HEK293 (cell line): ENCODE measurements at regions not wholly inside any gene's neighbourhood (a gene's known extent, or its start where the extent isn't known, plus 50 kb on each side); places are given as distances from the start of the nearest gene placed in this dataset.

Source experiments
- CTCF ChIA-PET: fragments of 350-600 bp; formaldehyde crosslinking; extraction: SDS; loops from one replicate; lab custom pipeline; 2021; ENCODE audit warnings: antibody characterized with exemption; lab: Yijun Ruan, JAX
- POLR2A ChIA-PET: fragments of 300-600 bp; formaldehyde crosslinking; extraction: SDS; loops from one replicate; lab custom pipeline; 2020; ENCODE audit warnings: antibody characterized with exemption, inconsistent platforms; lab: Yijun Ruan, JAX
- H3K27ac ChIP-seq: fragments of 200-500 bp; sonication (Bioruptor generic); 2 replicates; pipeline ENCODE4 v1.5.1; 2014; ENCODE audit warnings: low read depth, low read length, control low read depth, inconsistent platforms; ENCODE audit errors: extremely low read depth
- H3K36me3 ChIP-seq, 2 experiments: fragments of 200-500 bp in 1 of 2; sonication (Bioruptor generic) in 1 of 2; 1 replicate in 1 of 2; 2 replicates in 1 of 2; pipeline ENCODE4 v1.5.1; 2014 to 2017; ENCODE audit warnings: inconsistent platforms in 2 of 2, low read length in 2 of 2; ENCODE audit not compliant: control insufficient read depth in 2 of 2, insufficient read depth in 1 of 2
- H3K4me1 ChIP-seq: fragments of 200-500 bp; sonication (Bioruptor generic); 2 replicates; pipeline ENCODE4 v1.5.1; 2014; ENCODE audit warnings: mild to moderate bottlenecking, low read length, inconsistent platforms; ENCODE audit not compliant: control insufficient read depth, insufficient read depth
- H3K4me3 ChIP-seq: 2 replicates; pipeline ENCODE4 v1.5.1; 2011; ENCODE audit warnings: low read depth, mild to moderate bottlenecking, control low read depth, low read length, moderate library complexity
- H3K9me3 ChIP-seq: fragments of 200-500 bp; sonication (Bioruptor generic); 2 replicates; pipeline ENCODE4 v1.5.1; 2014; ENCODE audit warnings: low read depth, low read length, inconsistent platforms; ENCODE audit not compliant: control insufficient read depth, insufficient read depth
- BCL11A ChIP-seq: fragments of 450-650 bp; formaldehyde crosslinking; IDR thresholded peaks from 2 replicates; pipeline ENCODE4 v1.5.1; 2016; ENCODE audit warnings: low read depth, missing biosample characterization, missing genetic modification characterization
- BCL6B ChIP-seq: fragments of 450-650 bp; formaldehyde crosslinking; IDR thresholded peaks from 2 replicates; pipeline ENCODE4 v1.5.1; 2017; ENCODE audit warnings: missing biosample characterization, missing genetic modification characterization
- CTCF ChIP-seq: fragments of 450-650 bp; formaldehyde crosslinking; IDR thresholded peaks from 2 replicates; pipeline ENCODE4 v1.5.1; 2016; ENCODE audit warnings: missing biosample characterization, missing genetic modification characterization
- GFI1B ChIP-seq: fragments of 450-650 bp; formaldehyde crosslinking; IDR thresholded peaks from 2 replicates; pipeline ENCODE4 v1.5.1; 2016; ENCODE audit warnings: missing biosample characterization, missing genetic modification characterization
- GLI2 ChIP-seq: fragments of 450-650 bp; formaldehyde crosslinking; IDR thresholded peaks from 2 replicates; pipeline ENCODE4; 2017; ENCODE audit warnings: missing biosample characterization, missing genetic modification characterization, low read depth, borderline replicate concordance
- INSM2 ChIP-seq: fragments of 450-650 bp; formaldehyde crosslinking; IDR thresholded peaks from 2 replicates; pipeline ENCODE4 v1.5.1; 2016; ENCODE audit warnings: missing biosample characterization, missing genetic modification characterization
- PATZ1 ChIP-seq: fragments of 450-650 bp; formaldehyde crosslinking; IDR thresholded peaks from 2 replicates; pipeline ENCODE4 v1.5.1; 2016; ENCODE audit warnings: missing biosample characterization, missing genetic modification characterization
- SCRT1 ChIP-seq: fragments of 450-650 bp; formaldehyde crosslinking; IDR thresholded peaks from 2 replicates; pipeline ENCODE4 v1.5.1; 2016; ENCODE audit warnings: missing biosample characterization, missing genetic modification characterization, borderline replicate concordance
- SP3 ChIP-seq: fragments of 450-650 bp; formaldehyde crosslinking; IDR thresholded peaks from 2 replicates; pipeline ENCODE4 v1.5.1; 2016; ENCODE audit warnings: missing biosample characterization, missing genetic modification characterization
- ZBTB10 ChIP-seq: fragments of 450-650 bp; formaldehyde crosslinking; IDR thresholded peaks from 2 replicates; pipeline ENCODE4 v1.5.1; 2016; ENCODE audit warnings: missing biosample characterization, missing genetic modification characterization
- ZBTB49 ChIP-seq: fragments of 450-650 bp; formaldehyde crosslinking; IDR thresholded peaks from 2 replicates; pipeline ENCODE4 v1.5.1; 2016; ENCODE audit warnings: missing biosample characterization, missing genetic modification characterization, low read depth
- ZBTB8A ChIP-seq: fragments of 450-650 bp; formaldehyde crosslinking; IDR thresholded peaks from 2 replicates; pipeline ENCODE4 v1.5.1; 2016; ENCODE audit warnings: missing biosample characterization, missing genetic modification characterization
- ZFP3 ChIP-seq: fragments of 450-650 bp; formaldehyde crosslinking; IDR thresholded peaks from 2 replicates; pipeline ENCODE4 v1.5.1; 2016; ENCODE audit warnings: low read depth, missing biosample characterization, missing genetic modification characterization
- ZNF18 ChIP-seq: fragments of 450-650 bp; formaldehyde crosslinking; IDR thresholded peaks from 2 replicates; pipeline ENCODE4 v1.5.1; 2016; ENCODE audit warnings: missing biosample characterization, missing genetic modification characterization
- ZNF202 ChIP-seq: fragments of 450-650 bp; formaldehyde crosslinking; IDR thresholded peaks from 2 replicates; pipeline ENCODE4 v1.5.1; 2016; ENCODE audit warnings: missing biosample characterization, missing genetic modification characterization, borderline replicate concordance
- ZNF404 ChIP-seq: fragments of 450-650 bp; formaldehyde crosslinking; IDR thresholded peaks from 2 replicates; pipeline ENCODE4 v1.5.1; 2017; ENCODE audit warnings: missing biosample characterization, missing genetic modification characterization
- ZNF639 ChIP-seq: fragments of 450-650 bp; formaldehyde crosslinking; IDR thresholded peaks from 2 replicates; pipeline ENCODE4 v1.5.1; 2016; ENCODE audit warnings: missing biosample characterization, missing genetic modification characterization
- ZNF701 ChIP-seq: fragments of 450-650 bp; formaldehyde crosslinking; IDR thresholded peaks from 2 replicates; pipeline ENCODE4 v1.5.1; 2016; ENCODE audit warnings: missing biosample characterization, missing genetic modification characterization
- ZSCAN16 ChIP-seq: fragments of 450-650 bp; formaldehyde crosslinking; IDR thresholded peaks from 2 replicates; pipeline ENCODE4 v1.5.1; 2016; ENCODE audit warnings: missing biosample characterization, missing genetic modification characterization

- H3K36me3 ChIP-seq, result no peaks in the 10 kb centered on the region
- no peaks in the 10 kb centered on the region for H3K9me3 ChIP-seq
- ChIA-PET CTCF (no interaction called here), POLR2A (no interaction called here)
- no peak overlapping the region for H3K4me3 ChIP-seq
- no peak overlapping the region for H3K27ac ChIP-seq
- no peaks in the 10 kb centered on the region for H3K4me1 ChIP-seq
- no peak for TF ChIP-seq ZFP3
- TF ChIP-seq SCRT1, result no peak
These were observed 908.0 kb upstream of the ROBO1 start for GRCh38 chr3:80675790-80676189.

- Histone ChIP-seq H3K36me3 (no peaks in the 10 kb centered on the region), H3K9me3 (no peaks in the 10 kb centered on the region), H3K4me1 (no peaks in the 10 kb centered on the region), H3K4me3 (no peak overlapping the region), H3K27ac (no peak overlapping the region)
- CTCF ChIA-PET, result no interaction called here
- POLR2A ChIA-PET, result no interaction called here
- TF ChIP-seq BCL11A (tag by site-specific recombination) (no peak), ZBTB8A (tag by site-specific recombination) (no peak), PATZ1 (tag by site-specific recombination) (no peak), ZNF701 (tag by site-specific recombination) (no peak), BCL6B (tag by site-specific recombination) (no peak), ZBTB49 (no peak), GFI1B (no peak), CTCF (no peak), ZNF404 (tag by site-specific recombination) (no peak), ZNF18 (no peak), SP3 (tag by site-specific recombination) (no peak), ZNF639 (tag by site-specific recombination) (no peak), GLI2 (tag by site-specific recombination) (no peak), ZBTB10 (tag by site-specific recombination) (no peak), ZNF202 (tag by site-specific recombination) (no peak), ZSCAN16 (tag by site-specific recombination) (no peak), INSM2 (tag by site-specific recombination) (no peak)
These were observed 900.9 kb upstream of the ROBO1 start for GRCh38 chr3:80668600-80669294.
